ENCODE measurements at regions not wholly inside any gene's neighbourhood (a gene's known extent, or its start where the extent isn't known, plus 50 kb on each side); places are given as distances from the start of the nearest gene placed in this dataset.

GRCh38 chr15:35702946-35703495 lies 157.1 kb upstream of the DPH6 start:
- intact Hi-C loops (cut with DNase I): no loop called here
- Histone ChIP-seq H3K4me3 (no peak overlapping the region), H3K36me3 (no peaks in the 10 kb centered on the region), H3K4me1 (peaks cover 2 to 13% of the 10 kb centered on the region in 2 donors), H3K27ac (no peak overlapping the region), H3K9me3 (no peaks in the 10 kb centered on the region), H3K27me3 (no peaks in the 10 kb centered on the region)
- DNase-seq (no peak), ATAC-seq (no peak)
- no peak for TF ChIP-seq CTCF (IDR thresholded peaks at IDR 0.05)

- Histone ChIP-seq H3K27me3 (no peaks in the 10 kb centered on the region), H3K27ac (peak overlapping the region in 1 of 2 donors; percentile 14), H3K4me3 (no peak overlapping the region), H3K9me3 (no peaks in the 10 kb centered on the region), H3K4me1 (peaks cover 0 to 8% of the 10 kb centered on the region in 2 donors), H3K36me3 (no peaks in the 10 kb centered on the region)
- ATAC-seq (no peak), DNase-seq (no peak)
- intact Hi-C loops (cut with DNase I): no loop called here
- TF ChIP-seq CTCF (IDR thresholded peaks at IDR 0.05): no peak
These were observed 159.3 kb upstream of the DPH6 start for GRCh38 chr15:35705030-35705883.

GRCh38 chr15:35705884-35706585 lies 160.1 kb upstream of the DPH6 start:
- H3K4me1 ChIP-seq: peaks cover 0 to 8% of the 10 kb centered on the region in 2 donors
- ATAC-seq: peak; percentile 64
- H3K36me3 ChIP-seq: no peaks in the 10 kb centered on the region
- no peak overlapping the region for H3K4me3 ChIP-seq
- DNase-seq: no peak
- intact Hi-C loops (cut with DNase I): no loop called here
- no peak for TF ChIP-seq CTCF (IDR thresholded peaks at IDR 0.05)
- no peak overlapping the region for H3K27ac ChIP-seq
- no peaks in the 10 kb centered on the region for H3K27me3 ChIP-seq
- no peaks in the 10 kb centered on the region for H3K9me3 ChIP-seq

GRCh38 chr15:35712956-35713355 lies 167.0 kb upstream of the DPH6 start:
- H3K27ac ChIP-seq: no peak overlapping the region
- H3K4me1 ChIP-seq: no peaks in the 10 kb centered on the region
- H3K9me3 ChIP-seq: no peaks in the 10 kb centered on the region
- no peaks in the 10 kb centered on the region for H3K27me3 ChIP-seq
- DNase-seq: no peak
- H3K36me3 ChIP-seq: no peaks in the 10 kb centered on the region
- no peak for ATAC-seq
- TF ChIP-seq CTCF (IDR thresholded peaks at IDR 0.05): no peak
- intact Hi-C loops (cut with DNase I): no loop called here
- H3K4me3 ChIP-seq: no peak overlapping the region

GRCh38 chr15:35713733-35714132 lies 167.8 kb upstream of the DPH6 start:
- intact Hi-C loops (cut with DNase I): no loop called here
- Histone ChIP-seq H3K27ac (no peak overlapping the region), H3K4me3 (no peak overlapping the region), H3K4me1 (no peaks in the 10 kb centered on the region), H3K36me3 (no peaks in the 10 kb centered on the region), H3K9me3 (no peaks in the 10 kb centered on the region), H3K27me3 (no peaks in the 10 kb centered on the region)
- TF ChIP-seq CTCF (IDR thresholded peaks at IDR 0.05): no peak
- DNase-seq (no peak), ATAC-seq (peak; percentile 95)
